SJCRH30 (cell line): ENCODE measurements at regions not wholly inside any gene's neighbourhood (a gene's known extent, or its start where the extent isn't known, plus 50 kb on each side); places are given as distances from the start of the nearest gene placed in this dataset.

Source experiments
- DNase-seq, 2 experiments: peaks; one replicate each; pipeline ENCODE4 v3.0.0-alpha.2; 2015 to 2020
- H3K27ac ChIP-seq: fragments of 250-450 bp; sonication (Bioruptor Pico); 2 replicates; pipeline ENCODE4 v1.5.1; 2020; ENCODE audit warnings: mild to moderate bottlenecking, moderate library complexity
- H3K27me3 ChIP-seq: fragments of 250-450 bp; sonication (Bioruptor Pico); 2 replicates; pipeline ENCODE4 v1.5.1; 2020; ENCODE audit warnings: mild to moderate bottlenecking, moderate library complexity
- H3K36me3 ChIP-seq: fragments of 250-450 bp; sonication (Bioruptor Pico); 2 replicates; pipeline ENCODE4 v1.5.1; 2020; ENCODE audit warnings: mild to moderate bottlenecking, moderate library complexity
- H3K4me1 ChIP-seq: fragments of 250-450 bp; sonication (Bioruptor Pico); 2 replicates; pipeline ENCODE4 v1.5.1; 2020; ENCODE audit warnings: mild to moderate bottlenecking, moderate library complexity
- H3K4me3 ChIP-seq: fragments of 250-450 bp; sonication (Bioruptor Pico); 2 replicates; pipeline ENCODE4 v1.5.1; 2020; ENCODE audit warnings: mild to moderate bottlenecking, moderate library complexity
- H3K9me3 ChIP-seq: fragments of 250-450 bp; sonication (Bioruptor Pico); replicated peaks from 2 replicates; pipeline ENCODE4 v1.5.1; 2020; ENCODE audit warnings: mild to moderate bottlenecking, moderate library complexity

- Histone ChIP-seq H3K27ac (no peak overlapping the region), H3K36me3 (no peaks in the 10 kb centered on the region), H3K4me1 (no peaks in the 10 kb centered on the region), H3K4me3 (no peak overlapping the region), H3K27me3 (no peaks in the 10 kb centered on the region), H3K9me3 (no peaks in the 10 kb centered on the region)
- no peak for DNase-seq
Measured at GRCh38 chr18:40356168-40356567, 1598.9 kb upstream of the PIK3C3 start.

GRCh38 chr18:40355726-40356125 is 1599.3 kb upstream of the PIK3C3 start:
- Histone ChIP-seq H3K9me3 (no peaks in the 10 kb centered on the region), H3K27me3 (no peaks in the 10 kb centered on the region), H3K4me1 (no peaks in the 10 kb centered on the region), H3K36me3 (no peaks in the 10 kb centered on the region), H3K4me3 (no peak overlapping the region), H3K27ac (no peak overlapping the region)
- DNase-seq: no peak

GRCh38 chr18:40348196-40348595 is 1606.8 kb upstream of the PIK3C3 start:
- no peaks in the 10 kb centered on the region for H3K36me3 ChIP-seq
- H3K4me3 ChIP-seq: no peak overlapping the region
- no peak for DNase-seq

GRCh38 chr18:40347261-40347660 is 1607.8 kb upstream of the PIK3C3 start:
- no peak for DNase-seq
- H3K9me3 ChIP-seq: no peaks in the 10 kb centered on the region
- H3K36me3 ChIP-seq: no peaks in the 10 kb centered on the region
- no peaks in the 10 kb centered on the region for H3K27me3 ChIP-seq
- no peak overlapping the region for H3K4me3 ChIP-seq
- no peaks in the 10 kb centered on the region for H3K4me1 ChIP-seq
- no peak overlapping the region for H3K27ac ChIP-seq

More at GRCh38 chr18:40348196-40348595, 1606.8 kb upstream of the PIK3C3 start:
- Histone ChIP-seq H3K4me1 (no peaks in the 10 kb centered on the region), H3K27me3 (no peaks in the 10 kb centered on the region), H3K9me3 (no peaks in the 10 kb centered on the region), H3K27ac (no peak overlapping the region)

- H3K27ac ChIP-seq: no peak overlapping the region
- H3K4me3 ChIP-seq: no peak overlapping the region
- no peaks in the 10 kb centered on the region for H3K9me3 ChIP-seq
- DNase-seq: no peak
- no peaks in the 10 kb centered on the region for H3K27me3 ChIP-seq
- H3K4me1 ChIP-seq: no peaks in the 10 kb centered on the region
- H3K36me3 ChIP-seq: no peaks in the 10 kb centered on the region
Measured at GRCh38 chr18:40346146-40346545, 1608.9 kb upstream of the PIK3C3 start.

- DNase-seq: no peak
- no peak overlapping the region for H3K4me3 ChIP-seq
- H3K36me3 ChIP-seq: no peaks in the 10 kb centered on the region
- no peaks in the 10 kb centered on the region for H3K27me3 ChIP-seq
- H3K4me1 ChIP-seq: no peaks in the 10 kb centered on the region
- H3K9me3 ChIP-seq: no peaks in the 10 kb centered on the region
- no peak overlapping the region for H3K27ac ChIP-seq
Measured at GRCh38 chr18:40341701-40342100, 1613.3 kb upstream of the PIK3C3 start.

GRCh38 chr18:40338284-40338683 is 1616.8 kb upstream of the PIK3C3 start:
- Histone ChIP-seq H3K27ac (no peak overlapping the region), H3K4me3 (no peak overlapping the region), H3K36me3 (no peaks in the 10 kb centered on the region), H3K4me1 (no peaks in the 10 kb centered on the region), H3K9me3 (no peaks in the 10 kb centered on the region), H3K27me3 (no peaks in the 10 kb centered on the region)
- no peak for DNase-seq

- DNase-seq: no peak
- Histone ChIP-seq H3K4me3 (no peak overlapping the region), H3K9me3 (no peaks in the 10 kb centered on the region), H3K27ac (no peak overlapping the region), H3K36me3 (no peaks in the 10 kb centered on the region), H3K27me3 (no peaks in the 10 kb centered on the region), H3K4me1 (no peaks in the 10 kb centered on the region)
Measured at GRCh38 chr18:40326985-40327384, 1628.0 kb upstream of the PIK3C3 start.

GRCh38 chr18:40325988-40326387 is 1629.0 kb upstream of the PIK3C3 start:
- Histone ChIP-seq H3K27me3 (no peaks in the 10 kb centered on the region), H3K36me3 (no peaks in the 10 kb centered on the region), H3K27ac (no peak overlapping the region), H3K4me1 (no peaks in the 10 kb centered on the region), H3K4me3 (no peak overlapping the region), H3K9me3 (no peaks in the 10 kb centered on the region)
- no peak for DNase-seq

- Histone ChIP-seq H3K9me3 (no peaks in the 10 kb centered on the region), H3K4me1 (no peaks in the 10 kb centered on the region), H3K27ac (no peak overlapping the region), H3K27me3 (no peaks in the 10 kb centered on the region), H3K4me3 (no peak overlapping the region), H3K36me3 (no peaks in the 10 kb centered on the region)
- no peak for DNase-seq
Measured at GRCh38 chr18:40314199-40314598, 1640.8 kb upstream of the PIK3C3 start.

- Histone ChIP-seq H3K27me3 (no peaks in the 10 kb centered on the region), H3K4me1 (no peaks in the 10 kb centered on the region), H3K4me3 (no peak overlapping the region), H3K36me3 (no peaks in the 10 kb centered on the region), H3K9me3 (no peaks in the 10 kb centered on the region), H3K27ac (no peak overlapping the region)
- DNase-seq: no peak
Measured at GRCh38 chr18:40313030-40313642, 1641.9 kb upstream of the PIK3C3 start.

- H3K27ac ChIP-seq: no peak overlapping the region
- no peaks in the 10 kb centered on the region for H3K4me1 ChIP-seq
- no peaks in the 10 kb centered on the region for H3K9me3 ChIP-seq
- H3K36me3 ChIP-seq: no peaks in the 10 kb centered on the region
- no peaks in the 10 kb centered on the region for H3K27me3 ChIP-seq
- H3K4me3 ChIP-seq: no peak overlapping the region
- no peak for DNase-seq
Measured at GRCh38 chr18:40307627-40308026, 1647.4 kb upstream of the PIK3C3 start.

GRCh38 chr18:40296717-40297413 is 1658.2 kb upstream of the PIK3C3 start:
- Histone ChIP-seq H3K4me1 (no peaks in the 10 kb centered on the region), H3K27me3 (no peaks in the 10 kb centered on the region), H3K9me3 (no peaks in the 10 kb centered on the region), H3K36me3 (no peaks in the 10 kb centered on the region), H3K4me3 (no peak overlapping the region), H3K27ac (no peak overlapping the region)
- no peak for DNase-seq

GRCh38 chr18:40292985-40293710 is 1661.9 kb upstream of the PIK3C3 start:
- Histone ChIP-seq H3K36me3 (no peaks in the 10 kb centered on the region), H3K9me3 (no peaks in the 10 kb centered on the region), H3K27me3 (no peaks in the 10 kb centered on the region), H3K27ac (no peak overlapping the region), H3K4me1 (no peaks in the 10 kb centered on the region), H3K4me3 (no peak overlapping the region)
- no peak for DNase-seq

GRCh38 chr18:40283560-40283959 is 1671.5 kb upstream of the PIK3C3 start:
- H3K4me1 ChIP-seq: no peaks in the 10 kb centered on the region
- H3K36me3 ChIP-seq: no peaks in the 10 kb centered on the region
- H3K27me3 ChIP-seq: no peaks in the 10 kb centered on the region
- DNase-seq: no peak
- H3K27ac ChIP-seq: no peak overlapping the region
- no peaks in the 10 kb centered on the region for H3K9me3 ChIP-seq
- no peak overlapping the region for H3K4me3 ChIP-seq
